IMR-90 (cell line): ENCODE measurements at regions not wholly inside any gene's neighbourhood (a gene's known extent, or its start where the extent isn't known, plus 50 kb on each side); places are given as distances from the start of the nearest gene placed in this dataset.

Experiments used
- BHLHE40 ChIP-seq: fragments of 150-350 bp; IDR thresholded peaks from 2 replicates; pipeline ENCODE4 v1.6.1; 2016; ENCODE audit warnings: mild to moderate bottlenecking, low read depth, low read length
- CEBPB ChIP-seq: IDR thresholded peaks from 2 replicates; pipeline ENCODE4 v1.6.1; 2012; ENCODE audit warnings: low read depth, low read length, improper control_type of control experiment
- CTCF ChIP-seq: conservative IDR thresholded peaks from 2 replicates; pipeline ENCODE4 v1.5.1; 2012; ENCODE audit warnings: mild to moderate bottlenecking, low read depth, low read length, improper control_type of control experiment
- ELK1 ChIP-seq: fragments of 150-350 bp; IDR thresholded peaks from 2 replicates; pipeline ENCODE4 v1.6.1; 2016; ENCODE audit warnings: low read depth, mild to moderate bottlenecking, low read length, moderate library complexity, borderline replicate concordance
- MXI1 ChIP-seq: IDR thresholded peaks from 2 replicates; pipeline ENCODE4 v1.6.1; 2012; ENCODE audit warnings: low read depth, mild to moderate bottlenecking, low read length, moderate library complexity, borderline replicate concordance
- NFE2L2 ChIP-seq: fragments of 150-350 bp; IDR thresholded peaks from 2 replicates; pipeline ENCODE4 v1.6.1; 2016; ENCODE audit warnings: low read depth, mild to moderate bottlenecking, low read length
- POLR2A ChIP-seq: IDR thresholded peaks from 2 replicates; pipeline ENCODE4 v1.6.1; 2012; ENCODE audit warnings: mild to moderate bottlenecking, low read depth, low read length
- RAD21 ChIP-seq: IDR thresholded peaks from 2 replicates; pipeline ENCODE4 v1.6.1; 2012; ENCODE audit warnings: low read length, improper control_type of control experiment
- RCOR1 ChIP-seq: IDR thresholded peaks from 2 replicates; pipeline ENCODE4 v1.6.1; 2012; ENCODE audit warnings: mild to moderate bottlenecking, low read length, improper control_type of control experiment; ENCODE audit not compliant: insufficient replicate concordance
- USF2 ChIP-seq: fragments of 150-350 bp; IDR thresholded peaks from 2 replicates; pipeline ENCODE4 v1.6.1; 2017; ENCODE audit warnings: mild to moderate bottlenecking, antibody characterized with exemption, low read length, low read depth

GRCh38 chr7:81533426-81533825 is 236.4 kb downstream of the HGF start:
- no peak for TF ChIP-seq POLR2A
- no peak for TF ChIP-seq CTCF
- no peak for TF ChIP-seq CEBPB
- no peak for TF ChIP-seq RAD21
- no peak for TF ChIP-seq MXI1
- TF ChIP-seq BHLHE40 = no peak
- TF ChIP-seq RCOR1 = no peak
- TF ChIP-seq ELK1 = no peak
- no peak for TF ChIP-seq USF2
- no peak for TF ChIP-seq NFE2L2
